DMS114 treated with DMSO at 0.1 percent for 48 hours (cell line): ENCODE measurements at regions not wholly inside any gene's neighbourhood (a gene's known extent, or its start where the extent isn't known, plus 50 kb on each side); places are given as distances from the start of the nearest gene placed in this dataset.

ENCODE experiments used
- DNase-seq: peaks from one replicate; lab custom pipeline; 2025; ENCODE audit not compliant: unreplicated experiment; lab: John Stamatoyannopoulos, UW

DNA sequence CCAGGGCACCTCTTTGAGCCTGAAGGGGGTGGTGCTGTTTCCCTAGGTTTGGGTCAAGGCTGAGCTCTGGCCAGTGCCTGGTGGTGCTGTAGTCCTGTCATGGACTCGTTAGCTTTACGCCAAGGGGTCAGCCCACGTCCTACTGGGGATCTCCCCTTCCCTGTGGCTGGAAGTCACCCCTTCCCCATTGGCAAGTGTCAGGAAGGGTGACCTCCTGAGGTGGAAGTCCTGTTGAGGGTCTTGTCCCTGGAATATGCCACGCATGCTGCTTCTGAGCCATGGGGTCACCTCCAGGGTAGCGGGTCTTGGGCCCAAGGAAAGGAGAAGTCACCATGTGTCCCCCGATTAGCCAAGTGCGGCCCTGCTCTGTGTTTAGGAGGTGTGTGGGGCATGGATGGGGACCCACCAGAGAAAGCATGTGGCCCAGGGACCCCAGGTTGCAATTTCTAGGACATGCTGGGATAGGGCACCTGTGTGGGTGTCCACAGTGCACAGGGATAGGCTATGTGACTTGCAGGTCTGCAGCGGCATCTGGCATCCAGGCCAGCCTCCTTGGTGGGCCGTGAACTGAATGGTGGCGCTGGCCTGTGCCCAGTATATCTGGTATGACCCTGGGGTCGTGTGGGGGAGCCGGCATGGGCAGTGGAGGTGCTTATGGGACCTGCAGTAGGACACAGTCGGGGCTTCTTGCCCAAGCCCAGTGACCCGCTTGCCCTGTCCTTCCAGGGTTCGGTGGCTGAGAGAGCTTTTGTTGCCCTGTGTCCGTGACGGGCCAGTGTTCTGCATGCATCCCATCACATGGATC, 226.7 kb downstream of the SNRPN start:
- no peak for DNase-seq

DNA sequence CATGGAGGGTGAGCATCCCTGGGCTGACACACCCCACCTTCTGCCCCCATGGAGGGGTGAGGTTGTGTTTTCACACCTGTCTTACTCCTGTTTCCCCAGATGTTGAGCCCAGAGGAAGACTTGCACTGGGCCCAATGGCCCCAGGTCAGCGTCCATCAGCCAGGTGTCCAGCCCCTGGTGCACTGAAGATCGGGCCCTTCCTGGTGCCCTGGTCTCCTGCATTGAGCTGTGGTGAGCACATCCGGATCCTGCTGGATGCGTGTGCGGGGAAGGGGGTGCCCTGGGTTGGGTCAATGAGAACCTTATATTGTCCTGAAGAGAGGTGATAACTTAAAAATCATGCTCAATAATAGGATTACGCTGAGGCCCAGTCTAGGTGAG, 227.3 kb downstream of the SNRPN start:
- DNase-seq = no peak

DNA sequence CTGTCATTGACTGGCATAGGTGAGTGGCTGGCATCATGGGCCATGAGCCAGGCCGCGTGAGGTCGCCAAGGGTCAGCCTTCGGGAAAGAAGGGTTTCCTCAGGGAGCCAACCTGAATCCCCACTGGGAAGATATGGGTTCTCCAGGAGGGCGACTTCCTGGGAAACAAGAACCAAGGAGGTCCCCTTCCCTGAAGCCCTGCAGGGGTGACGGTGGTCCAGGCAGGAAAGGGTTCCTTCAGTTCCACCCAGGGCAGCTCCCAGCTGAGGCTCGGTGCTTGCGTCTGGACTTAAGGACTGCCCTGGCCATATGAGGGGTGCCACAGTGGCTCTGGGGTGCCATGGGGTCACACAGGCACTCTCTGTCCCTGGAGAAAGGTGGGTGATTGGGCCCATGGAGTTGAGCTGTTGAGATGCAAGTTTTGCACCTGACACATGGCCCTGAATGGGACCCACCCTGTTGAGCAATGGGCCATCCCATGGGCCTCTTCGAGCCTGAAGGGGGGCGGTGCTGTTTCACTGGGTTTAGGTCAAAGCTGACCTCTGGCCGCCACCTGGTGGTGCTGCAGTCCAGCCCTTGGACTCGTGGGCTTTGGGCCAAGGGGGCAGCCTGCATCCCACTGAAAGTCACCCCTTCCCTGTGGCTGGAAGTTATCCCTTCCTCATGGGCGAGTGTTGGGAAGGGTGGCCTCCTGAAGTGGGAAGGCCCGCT, 228.1 kb downstream of the SNRPN start:
- no peak for DNase-seq

DNA sequence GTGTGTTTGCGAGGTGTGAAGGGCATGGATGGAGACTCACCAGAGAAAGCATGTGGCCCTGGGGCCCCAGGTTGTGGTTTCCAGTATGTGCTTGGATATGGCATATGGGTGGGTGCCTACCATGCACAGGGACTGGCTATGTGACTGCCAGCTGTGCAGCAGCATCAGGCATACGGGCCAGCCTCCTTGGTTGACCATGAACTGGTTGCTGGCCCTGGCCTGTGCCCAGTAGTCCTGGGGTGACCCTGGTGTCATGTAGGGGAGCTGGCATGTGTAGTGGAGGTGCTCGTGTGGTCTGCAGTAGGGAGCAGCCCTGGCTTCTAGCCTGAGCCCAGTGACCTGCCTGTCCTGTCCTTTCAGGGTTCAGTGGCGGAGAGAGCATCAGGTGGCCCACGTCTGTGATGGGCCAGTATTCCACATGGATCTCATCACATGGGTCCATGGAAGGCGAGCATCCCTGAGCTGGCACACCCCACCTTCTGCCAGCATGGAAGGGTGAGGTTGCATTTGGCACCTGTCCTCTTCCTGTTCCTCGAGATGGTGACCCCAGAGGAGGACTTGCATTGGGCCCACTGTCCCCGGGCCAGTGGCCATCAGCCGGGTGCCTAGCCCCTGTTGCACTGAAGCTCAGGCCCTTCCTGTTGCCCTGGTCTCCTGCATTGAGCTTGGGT, 228.9 kb downstream of the SNRPN start:
- no peak for DNase-seq

DNA sequence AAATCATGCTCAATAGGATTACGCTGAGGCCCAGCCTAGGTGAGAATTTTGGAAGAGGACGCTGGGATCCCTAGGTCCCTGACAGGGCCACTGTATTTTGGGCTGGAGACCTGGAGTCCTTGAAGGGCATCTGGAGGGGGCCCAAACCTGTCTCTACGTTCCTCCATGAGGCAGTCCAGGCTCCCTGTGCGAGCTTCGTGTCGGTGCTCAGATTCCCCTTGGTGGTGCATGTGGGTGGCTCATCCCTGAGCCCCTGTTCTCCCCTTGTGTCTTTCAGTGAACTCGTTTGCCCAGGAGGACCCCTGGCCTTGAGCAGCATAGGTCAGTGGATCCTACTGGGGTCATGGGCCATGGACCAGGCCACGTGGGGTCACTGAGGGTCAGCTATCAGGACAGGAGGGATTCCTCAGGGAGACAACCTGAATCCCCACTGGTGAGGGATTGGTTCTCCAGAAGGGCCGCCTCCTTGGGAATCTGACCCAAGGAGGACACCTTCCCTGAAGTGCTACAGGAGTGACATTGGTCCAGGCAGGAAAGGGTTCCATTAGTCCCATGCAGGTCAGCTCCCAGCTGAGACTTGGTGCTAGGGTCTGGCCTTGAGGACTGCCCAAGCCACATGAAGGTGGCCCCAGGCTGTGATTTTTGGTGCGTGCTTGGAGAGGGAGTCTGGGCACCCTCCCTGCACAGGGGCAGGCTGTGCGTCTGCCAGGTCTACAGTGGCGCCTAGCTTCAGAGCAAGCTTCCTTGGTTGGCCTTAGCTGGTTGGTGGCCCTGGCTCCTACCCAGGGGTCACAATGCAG, 229.8 kb downstream of the SNRPN start:
- DNase-seq = no peak

DNA sequence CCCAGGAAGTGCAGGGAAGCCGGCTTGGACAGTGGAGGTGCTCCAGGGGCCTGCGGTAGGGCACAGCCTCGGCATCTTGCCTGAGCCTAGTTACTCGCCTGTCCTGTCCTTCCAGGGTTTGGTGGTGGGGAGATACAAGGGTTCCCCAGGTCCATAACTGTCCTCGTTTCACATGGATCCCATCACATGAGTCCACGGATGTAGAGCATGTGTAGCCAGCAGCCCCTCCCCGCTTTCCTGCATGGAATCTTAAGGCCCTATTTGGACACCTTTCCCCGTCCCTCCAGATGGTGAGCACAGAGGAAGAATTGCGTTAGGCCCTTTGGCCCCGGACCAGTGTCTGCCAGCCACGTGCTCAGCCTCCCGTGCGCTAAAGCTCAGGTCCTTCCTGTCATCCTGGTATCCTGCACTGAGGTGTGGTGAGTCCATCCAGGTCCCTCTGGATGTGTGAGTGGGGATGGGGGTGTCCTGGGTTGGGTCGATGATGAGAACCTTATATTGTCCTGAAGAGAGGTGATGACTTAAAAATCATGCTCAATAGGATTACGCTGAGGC, 230.4 kb downstream of the SNRPN start:
- DNase-seq = no peak

DNA sequence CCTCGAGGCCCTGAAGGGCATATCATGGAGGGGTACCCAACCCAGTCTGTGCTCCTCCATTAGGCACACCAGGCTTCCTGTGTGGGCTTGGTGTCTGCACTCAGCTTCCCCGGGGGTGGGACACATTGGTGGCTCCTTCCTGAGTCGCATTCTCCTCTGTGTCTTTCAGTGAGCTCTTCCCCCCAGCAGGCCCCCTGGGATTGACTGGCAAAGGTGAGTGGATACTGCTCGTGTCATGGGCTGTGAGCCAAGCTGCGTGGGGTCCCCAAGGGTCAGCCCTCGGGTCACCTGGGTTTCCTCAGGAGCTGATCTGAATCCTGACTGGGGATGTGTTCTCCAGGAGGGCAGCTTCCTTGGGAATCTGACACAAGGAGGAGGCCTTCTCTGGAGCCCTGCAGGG, 231.0 kb downstream of the SNRPN start:
- no peak for DNase-seq

DNA sequence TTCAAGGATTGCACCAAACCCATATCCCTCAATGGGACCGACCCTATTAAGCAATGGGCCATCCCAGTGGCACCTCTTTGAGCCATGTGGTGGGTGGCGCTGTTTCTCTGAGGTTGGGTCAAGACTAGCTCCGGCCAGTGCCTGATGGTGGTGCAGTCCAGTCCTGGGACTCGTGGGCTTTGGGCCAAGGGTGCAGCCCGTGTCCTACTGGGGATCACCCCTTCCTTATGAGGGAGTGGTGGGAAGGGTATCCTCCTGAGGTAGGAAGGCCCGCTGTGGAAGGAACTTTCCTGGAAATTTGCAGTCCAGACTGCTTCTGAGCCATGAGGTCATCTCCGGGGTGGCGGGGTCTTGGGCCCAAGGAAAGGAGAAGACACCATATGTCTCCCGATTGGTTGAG, 231.6 kb downstream of the SNRPN start:
- no peak for DNase-seq

DNA sequence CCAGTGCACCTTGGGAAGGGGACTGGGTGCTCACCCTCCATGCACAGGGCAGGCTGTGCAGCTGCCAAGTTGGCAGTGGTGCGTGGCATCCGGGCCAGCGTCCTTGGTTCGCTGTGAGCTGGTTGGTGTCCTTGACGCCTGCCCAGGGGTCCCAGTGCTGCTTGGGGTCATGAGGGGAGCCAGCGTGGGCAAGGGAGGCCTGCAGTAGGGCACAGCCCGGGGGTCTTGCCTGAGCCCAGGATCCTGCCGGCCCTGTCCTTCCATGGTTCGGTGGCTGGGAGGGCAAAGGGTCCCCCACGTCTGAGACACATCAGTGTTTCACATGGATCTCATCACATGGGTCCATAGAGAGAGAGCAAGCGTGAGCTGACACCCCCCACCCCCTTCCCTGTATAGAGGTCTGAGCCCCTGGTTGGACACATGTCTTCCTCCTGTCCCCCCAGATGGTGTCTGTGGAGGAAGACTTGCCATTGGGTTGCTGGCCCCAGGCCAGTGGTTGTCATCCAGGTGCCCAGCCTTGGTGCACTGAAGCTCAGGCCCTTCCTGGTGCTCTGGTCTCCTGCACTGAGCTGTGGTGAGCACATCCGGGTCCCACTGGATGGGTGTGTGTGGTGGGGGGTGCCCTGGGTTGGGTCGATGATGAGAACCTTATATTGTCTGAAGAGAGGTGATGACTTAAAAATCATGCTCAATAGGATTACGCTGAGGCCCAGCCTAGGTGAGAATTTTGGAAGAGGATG, 232.3 kb downstream of the SNRPN start:
- no peak for DNase-seq

DNA sequence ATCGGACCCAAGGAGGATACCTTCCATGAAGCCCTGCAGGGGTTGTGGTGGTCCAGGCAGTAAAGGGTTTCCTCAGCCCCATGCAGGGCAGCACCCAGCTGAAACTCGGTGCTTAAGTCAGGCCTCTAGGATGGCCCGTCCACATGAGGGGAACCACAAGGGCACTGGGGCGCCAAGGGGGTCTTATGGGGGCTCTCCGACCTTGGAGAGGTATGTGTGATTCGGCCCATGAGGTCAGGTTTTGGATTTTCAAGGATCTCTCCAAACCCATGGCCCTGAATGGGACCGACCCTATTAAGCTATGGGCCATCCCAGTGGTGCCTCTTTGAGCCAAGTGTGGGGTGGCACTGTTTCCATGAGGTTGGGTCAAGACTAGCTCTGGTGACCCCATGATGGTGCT, 233.3 kb downstream of the SNRPN start:
- DNase-seq = no peak

DNA sequence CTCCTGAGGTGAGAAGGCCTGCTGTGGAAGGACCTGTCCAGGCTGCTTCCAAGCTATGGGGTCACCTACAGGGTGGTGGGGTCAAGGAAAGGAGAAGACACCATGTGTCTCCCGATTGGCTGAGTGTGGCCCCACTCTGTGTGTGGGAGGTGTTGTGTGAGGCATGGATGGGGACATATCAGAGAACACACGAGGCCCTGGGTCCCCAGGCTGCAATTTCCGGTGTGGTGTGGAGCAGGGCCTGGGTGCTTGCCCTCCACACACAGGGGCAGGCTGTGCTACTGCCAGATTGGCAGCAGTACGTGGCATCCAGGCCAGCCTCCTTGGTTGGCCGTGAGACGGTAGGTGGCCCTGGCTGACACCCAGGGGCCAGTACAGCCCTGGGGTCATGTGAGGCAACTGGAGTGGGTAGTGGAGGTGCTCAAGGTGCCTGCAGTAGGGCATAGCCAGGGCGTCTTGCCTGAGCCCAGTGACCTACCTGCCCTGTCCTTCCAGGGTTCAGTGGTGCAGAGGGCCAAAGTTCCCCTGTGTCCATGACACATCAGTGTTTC, 233.8 kb downstream of the SNRPN start:
- no peak for DNase-seq

DNA sequence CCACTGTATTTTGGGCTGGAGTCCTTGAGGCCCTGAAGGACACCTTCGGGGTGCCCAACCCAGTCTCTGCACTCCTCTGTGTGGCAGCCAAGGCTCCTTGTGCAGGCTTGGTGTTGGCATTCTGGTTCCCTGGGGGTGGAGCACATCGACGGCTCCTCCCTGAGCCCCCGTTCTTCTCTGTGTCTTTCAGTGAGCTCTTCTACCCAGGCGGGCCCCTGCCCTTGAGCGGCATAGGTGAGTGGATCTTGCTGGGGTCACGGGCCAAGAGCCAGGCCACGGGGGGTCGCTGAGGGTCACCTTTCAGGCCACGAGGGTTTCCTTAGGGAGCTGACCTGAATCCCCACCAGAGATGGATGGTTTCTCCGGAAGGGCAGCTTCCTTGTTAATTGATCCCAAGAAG, 234.8 kb downstream of the SNRPN start:
- DNase-seq = no peak

DNA sequence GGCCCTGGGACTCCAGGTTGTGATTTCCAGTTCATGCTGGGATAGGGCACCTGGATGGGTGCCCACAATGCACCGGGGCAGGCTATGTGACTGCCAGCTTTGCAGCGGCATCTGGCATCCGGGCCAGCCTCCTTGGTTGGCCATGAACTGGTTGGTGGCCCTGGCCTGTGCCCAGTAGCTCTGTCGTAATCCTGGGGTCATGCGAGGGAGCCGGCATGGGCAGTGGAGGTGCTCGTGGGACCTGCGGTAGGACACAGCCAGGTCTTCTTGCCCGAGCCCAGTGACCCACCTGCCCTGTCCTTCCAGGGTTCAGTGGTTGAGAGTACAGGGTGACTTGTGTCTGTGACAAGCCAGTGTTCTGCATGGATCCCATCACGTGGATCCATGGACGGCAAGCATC, 237.9 kb downstream of the SNRPN start:
- no peak for DNase-seq

DNA sequence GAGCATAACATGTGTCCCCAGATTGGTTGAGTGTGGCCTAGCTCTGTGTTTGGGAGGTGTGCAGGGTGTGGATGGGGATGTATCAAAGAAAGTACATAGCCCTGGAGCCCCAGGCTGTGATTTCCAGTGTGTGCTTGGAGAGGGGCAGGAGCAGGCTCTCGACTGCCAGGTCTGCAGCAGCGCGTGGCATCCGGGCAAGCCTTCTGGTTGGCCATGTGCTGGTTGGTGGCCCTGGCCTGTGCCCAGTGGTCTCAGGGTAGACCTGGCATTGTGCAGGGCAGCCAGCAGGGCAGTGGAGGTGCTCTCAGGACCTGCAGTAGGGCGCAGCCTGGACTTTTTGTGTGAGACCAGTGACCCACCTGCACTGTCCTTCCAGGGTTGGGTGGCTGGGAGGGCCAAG, 231.5 kb downstream of the UBE3A start:
- no peak for DNase-seq

DNA sequence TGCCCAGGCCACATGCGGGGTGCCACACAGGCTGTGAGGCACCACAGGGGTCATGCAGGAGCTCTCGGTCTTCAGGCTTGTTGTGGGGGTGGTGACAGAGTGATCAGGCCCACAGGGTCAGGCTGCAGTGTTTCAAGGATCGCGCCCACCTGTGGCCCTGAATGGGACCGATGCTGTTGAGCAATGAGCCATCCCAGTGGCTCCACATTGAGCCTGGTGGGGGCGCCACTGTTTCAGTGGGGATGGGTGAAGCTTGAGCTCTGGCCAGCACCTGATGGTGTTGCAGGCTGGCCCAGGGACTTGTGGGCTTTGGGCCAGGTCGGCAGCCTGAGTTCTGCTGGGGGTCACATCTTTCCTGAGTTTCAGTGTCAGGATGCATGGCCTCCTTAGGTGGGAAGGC, 230.1 kb downstream of the UBE3A start:
- DNase-seq = no peak

DNA sequence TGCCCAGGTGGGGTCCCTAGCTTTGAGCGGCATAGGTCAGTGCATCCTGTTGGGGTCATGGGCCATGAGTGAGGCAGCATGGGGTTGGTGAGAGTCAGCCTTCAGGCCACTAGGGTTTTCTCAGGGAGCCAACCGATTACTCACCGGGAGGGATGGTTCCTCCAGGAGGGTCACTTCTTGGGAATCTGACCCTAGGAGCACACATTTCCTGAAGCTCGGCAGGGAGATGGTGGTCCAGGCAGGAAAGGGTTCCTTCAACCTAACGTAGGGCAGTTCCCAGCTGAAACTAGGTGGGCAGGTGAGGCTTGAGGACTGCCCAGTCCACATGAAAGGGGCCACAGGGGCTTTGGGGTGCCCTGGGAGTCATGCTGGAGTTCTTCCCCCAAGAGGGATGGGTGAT, 218.0 kb downstream of the UBE3A start:
- DNase-seq = no peak

DNA sequence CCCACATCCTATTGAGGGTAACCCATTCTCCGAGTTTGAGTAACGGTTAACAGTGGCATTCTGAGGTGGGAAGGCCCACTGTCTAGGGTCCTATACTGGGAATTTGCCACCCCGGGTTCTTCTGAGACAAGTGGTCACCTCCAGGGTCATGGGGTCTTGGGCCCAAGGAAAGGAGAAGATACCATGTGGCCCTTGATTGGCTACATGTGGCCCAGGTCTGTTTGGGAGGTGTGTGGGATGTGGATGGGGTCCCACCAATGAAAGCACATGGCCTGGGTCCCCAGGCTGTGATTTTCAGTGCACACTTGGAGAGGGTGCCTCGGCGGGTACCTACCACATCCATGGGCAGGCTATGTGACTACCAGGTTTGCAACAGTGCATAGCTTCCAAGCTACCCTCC, 214.4 kb downstream of the UBE3A start:
- no peak for DNase-seq

DNA sequence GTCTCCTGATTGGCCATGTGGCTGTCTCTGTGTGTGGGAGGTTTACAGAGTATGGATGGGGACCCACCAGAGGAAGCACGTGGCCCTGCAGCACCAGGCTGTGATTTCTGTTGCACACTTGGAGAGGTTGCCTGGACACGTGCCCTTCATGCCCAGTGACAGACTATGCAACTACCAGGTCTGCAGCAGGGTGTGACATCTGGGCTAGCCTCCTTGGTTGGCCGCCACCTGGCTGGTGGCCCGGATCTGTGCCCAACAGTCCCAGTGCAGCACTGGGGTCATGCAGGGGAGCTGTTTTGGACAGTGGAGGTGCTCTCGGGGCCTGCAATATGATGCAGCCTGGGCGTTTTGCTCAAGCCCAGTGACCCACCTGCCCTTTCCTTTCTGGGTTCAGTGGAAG, 212.5 kb downstream of the UBE3A start:
- no peak for DNase-seq

DNA sequence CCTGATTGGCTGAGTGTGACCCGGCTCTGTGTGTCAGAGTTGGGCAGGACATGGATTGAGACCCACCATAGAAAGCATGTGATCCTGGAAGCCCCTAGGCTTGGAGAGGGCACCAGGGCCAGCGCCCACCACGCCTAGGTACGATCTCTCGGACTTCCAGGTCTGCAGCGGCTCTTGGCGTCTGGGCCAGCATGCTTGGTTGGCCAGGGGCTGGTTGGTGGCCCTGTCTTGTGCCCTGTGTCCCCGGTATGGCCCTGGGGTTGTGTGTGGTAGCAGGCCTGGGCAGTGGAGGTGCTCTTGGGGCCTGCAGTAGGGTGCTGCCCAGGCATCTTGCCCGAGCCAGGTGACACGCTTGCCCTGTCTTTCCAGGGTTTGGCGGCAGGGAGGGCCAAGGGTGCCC, 210.6 kb downstream of the UBE3A start:
- no peak for DNase-seq

DNA sequence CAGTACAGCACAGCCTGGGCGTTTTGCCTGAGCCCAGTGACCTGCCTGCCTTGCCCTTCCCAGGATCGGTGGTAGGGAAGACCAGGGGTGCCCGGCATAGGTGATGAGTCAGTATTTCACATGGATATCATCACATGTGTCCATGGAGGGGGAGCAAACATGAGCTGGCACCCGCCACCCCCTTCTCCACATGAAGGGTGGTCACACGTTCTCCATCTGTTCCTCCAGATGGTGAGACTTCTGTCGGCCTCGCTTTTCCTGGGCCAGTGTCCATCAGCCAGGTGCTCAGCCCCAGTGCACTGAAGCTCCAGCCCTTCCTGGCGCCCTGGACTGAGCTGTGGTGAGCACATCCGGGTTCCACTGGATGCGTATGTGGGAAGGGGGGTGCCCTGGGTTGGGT, 208.4 kb downstream of the UBE3A start:
- DNase-seq = no peak
